PC-3 (cell line): ENCODE measurements at regions not wholly inside any gene's neighbourhood (a gene's known extent, or its start where the extent isn't known, plus 50 kb on each side); places are given as distances from the start of the nearest gene placed in this dataset.

Source experiments
- EZH2phosphoT487 ChIP-seq: fragments of 300-600 bp; sonication (generic); IDR thresholded peaks from 2 replicates; pipeline ENCODE4 v1.6.1; 2018; ENCODE audit warnings: mild to moderate bottlenecking, antibody characterized with exemption, low read length, borderline replicate concordance
- TF ChIP-seq, protein P1 (sequence below): fragments of 300-600 bp; sonication (generic); conservative IDR thresholded peaks from 2 replicates; pipeline ENCODE4 v1.5.1; 2017; ENCODE audit warnings: antibody characterized with exemption, low read depth, mild to moderate bottlenecking, low read length

DNA sequence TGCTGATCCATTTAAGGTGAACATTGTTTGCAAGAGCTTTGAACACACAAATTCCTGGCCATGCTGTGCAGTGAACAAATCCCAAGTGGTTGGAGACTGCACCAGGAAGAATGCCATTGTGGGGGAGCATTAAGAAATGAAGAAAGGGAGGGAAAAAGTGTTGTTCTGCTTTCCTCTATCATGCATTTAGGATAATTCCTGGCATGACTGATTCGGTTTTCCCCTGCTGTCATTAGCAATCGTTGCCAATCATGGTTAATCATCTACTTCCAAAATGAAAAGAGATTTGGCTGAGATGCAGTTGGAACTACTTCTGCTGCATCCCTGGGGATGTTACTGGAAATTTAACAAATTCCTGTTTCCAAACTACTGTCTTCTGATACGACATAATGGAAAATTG is 73.7 kb upstream of the ZPLD1 start:
- TF ChIP-seq EZH2phosphoT487 = no peak
- TF ChIP-seq, protein P1, sequence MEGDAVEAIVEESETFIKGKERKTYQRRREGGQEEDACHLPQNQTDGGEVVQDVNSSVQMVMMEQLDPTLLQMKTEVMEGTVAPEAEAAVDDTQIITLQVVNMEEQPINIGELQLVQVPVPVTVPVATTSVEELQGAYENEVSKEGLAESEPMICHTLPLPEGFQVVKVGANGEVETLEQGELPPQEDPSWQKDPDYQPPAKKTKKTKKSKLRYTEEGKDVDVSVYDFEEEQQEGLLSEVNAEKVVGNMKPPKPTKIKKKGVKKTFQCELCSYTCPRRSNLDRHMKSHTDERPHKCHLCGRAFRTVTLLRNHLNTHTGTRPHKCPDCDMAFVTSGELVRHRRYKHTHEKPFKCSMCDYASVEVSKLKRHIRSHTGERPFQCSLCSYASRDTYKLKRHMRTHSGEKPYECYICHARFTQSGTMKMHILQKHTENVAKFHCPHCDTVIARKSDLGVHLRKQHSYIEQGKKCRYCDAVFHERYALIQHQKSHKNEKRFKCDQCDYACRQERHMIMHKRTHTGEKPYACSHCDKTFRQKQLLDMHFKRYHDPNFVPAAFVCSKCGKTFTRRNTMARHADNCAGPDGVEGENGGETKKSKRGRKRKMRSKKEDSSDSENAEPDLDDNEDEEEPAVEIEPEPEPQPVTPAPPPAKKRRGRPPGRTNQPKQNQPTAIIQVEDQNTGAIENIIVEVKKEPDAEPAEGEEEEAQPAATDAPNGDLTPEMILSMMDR = no peak
